Thyroid gland (tissue), 4 donors: ENCODE measurements at regions not wholly inside any gene's neighbourhood (a gene's known extent, or its start where the extent isn't known, plus 50 kb on each side); places are given as distances from the start of the nearest gene placed in this dataset.

Experiments
- CTCF ChIP-seq, 6 experiments: fragments of 200-600 bp in 3 of 6; fragments of 450-650 bp in 3 of 6; sonication (generic) in 3 of 6; IDR thresholded peaks; one replicate each; pipeline ENCODE4 v1.5.1; 2016 to 2019; ENCODE audit warnings: antibody characterized with exemption in 6 of 6, mild to moderate bottlenecking in 2 of 6, inconsistent platforms in 1 of 6, moderate library complexity in 1 of 6
- POLR2A ChIP-seq, 2 donors: fragments of 450-650 bp; IDR thresholded peaks; one replicate each; pipeline ENCODE4 v1.6.1; 2017; ENCODE audit warnings: antibody characterized with exemption in 2 of 2, mild to moderate bottlenecking in 2 of 2, moderate library complexity in 1 of 2

- TF ChIP-seq CTCF (IDR thresholded peaks at IDR 0.05), result peak in 3 of 6 experiments; percentile 13 to 37 (median 22)
- TF ChIP-seq POLR2A (IDR thresholded peaks at IDR 0.05), result no peak
Measured at GRCh38 chr2:17148407-17149145, 369.7 kb downstream of the RAD51AP2 start.
